K562 (cell line): ENCODE measurements at regions not wholly inside any gene's neighbourhood (a gene's known extent, or its start where the extent isn't known, plus 50 kb on each side); places are given as distances from the start of the nearest gene placed in this dataset.

Source experiments
- NFATC3 ChIP-seq: fragments of 450-650 bp; IDR thresholded peaks from 2 replicates; pipeline ENCODE4 v1.6.1; 2017; ENCODE audit warnings: mild to moderate bottlenecking
- REST ChIP-seq, 2 experiments: fragments of 450-650 bp; formaldehyde crosslinking in 1 of 2; IDR thresholded peaks; 2 replicates each; pipeline versions ENCODE4 v1.4.0 to v1.6.1; 2014 to 2020; ENCODE audit warnings: mild to moderate bottlenecking in 2 of 2, borderline replicate concordance in 1 of 2, low read depth in 1 of 2
- ZFP1 ChIP-seq: fragments of 450-650 bp; formaldehyde crosslinking; IDR thresholded peaks from 2 replicates; pipeline ENCODE4 v1.4.0; 2020; ENCODE audit warnings: mild to moderate bottlenecking, mixed read lengths
- ZNF12 ChIP-seq: sonication (generic); formaldehyde crosslinking; IDR thresholded peaks from 2 replicates; pipeline ENCODE4 v1.4.0; 2020; ENCODE audit warnings: mild to moderate bottlenecking, missing genetic modification reagents
- TF ChIP-seq, protein P1 (sequence below): sonication (generic); formaldehyde crosslinking; IDR thresholded peaks from 2 replicates; pipeline ENCODE4 v1.5.0; 2020; ENCODE audit warnings: missing genetic modification reagents

DNA sequence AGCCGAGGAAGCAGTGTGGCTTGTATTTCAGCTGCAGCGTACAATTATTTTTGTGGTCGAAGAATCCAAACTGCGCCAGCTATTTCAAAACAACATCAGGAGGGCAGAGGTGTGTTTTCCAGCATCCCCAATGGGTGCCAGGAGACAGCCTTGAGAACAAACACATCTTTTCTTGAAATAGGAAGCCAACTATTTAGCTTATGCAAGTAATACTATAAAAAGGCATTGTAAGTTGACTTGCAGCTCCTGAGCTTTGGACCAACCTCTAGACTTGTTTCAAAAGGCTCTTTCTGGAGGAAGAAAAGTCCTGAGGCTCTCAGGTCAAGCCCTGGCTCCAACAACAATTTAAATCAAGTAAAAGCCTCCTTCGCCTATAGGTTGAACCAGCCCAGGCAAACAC lies 86.6 kb upstream of the HNF1B start (continued):
- TF ChIP-seq REST (IDR thresholded peaks at IDR 0.05; ENCODE audit: borderline replicate concordance): no peak
- TF ChIP-seq REST (CRISPR knock-in tag; IDR thresholded peaks at IDR 0.05; ENCODE audit: low read depth): no peak
- TF ChIP-seq ZFP1 (CRISPR knock-in tag): no peak
- no peak for TF ChIP-seq NFATC3
- TF ChIP-seq ZNF12 (CRISPR knock-in tag): no peak
- TF ChIP-seq, protein P1, sequence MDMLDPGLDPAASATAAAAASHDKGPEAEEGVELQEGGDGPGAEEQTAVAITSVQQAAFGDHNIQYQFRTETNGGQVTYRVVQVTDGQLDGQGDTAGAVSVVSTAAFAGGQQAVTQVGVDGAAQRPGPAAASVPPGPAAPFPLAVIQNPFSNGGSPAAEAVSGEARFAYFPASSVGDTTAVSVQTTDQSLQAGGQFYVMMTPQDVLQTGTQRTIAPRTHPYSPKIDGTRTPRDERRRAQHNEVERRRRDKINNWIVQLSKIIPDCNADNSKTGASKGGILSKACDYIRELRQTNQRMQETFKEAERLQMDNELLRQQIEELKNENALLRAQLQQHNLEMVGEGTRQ: no peak
